Endothelial cell of umbilical vein (primary cell): ENCODE measurements at regions not wholly inside any gene's neighbourhood (a gene's known extent, or its start where the extent isn't known, plus 50 kb on each side); places are given as distances from the start of the nearest gene placed in this dataset.

Source experiments
- CTCF ChIP-seq, 2 donors: IDR thresholded peaks; 1 replicate in 1 of 2; 2 replicates in 1 of 2; pipeline ENCODE4 v1.5.1; 2011; ENCODE audit warnings: low read length in 2 of 2, mild to moderate bottlenecking in 2 of 2, moderate library complexity in 2 of 2, control low read depth in 1 of 2, inconsistent platforms in 1 of 2, low read depth in 1 of 2; ENCODE audit not compliant: insufficient read depth in 1 of 2; ENCODE audit errors: extremely low read depth in 1 of 2
- EZH2 ChIP-seq: IDR thresholded peaks from 2 replicates; pipeline ENCODE4 v1.6.1; 2012; ENCODE audit warnings: borderline replicate concordance, low read depth, mild to moderate bottlenecking, moderate library complexity, low read length, inconsistent platforms; ENCODE audit not compliant: severe bottlenecking
- FOS ChIP-seq: IDR thresholded peaks from 2 replicates; pipeline ENCODE4 v1.6.1; 2011; ENCODE audit warnings: mild to moderate bottlenecking, low read length, moderate library complexity, borderline replicate concordance; ENCODE audit not compliant: insufficient read depth
- GATA2 ChIP-seq: IDR thresholded peaks from 2 replicates; pipeline ENCODE4 v1.7.0; 2011; ENCODE audit warnings: low read depth, mild to moderate bottlenecking, moderate library complexity, mixed read lengths, low read length; ENCODE audit not compliant: insufficient read length, insufficient read depth
- MAX ChIP-seq: IDR thresholded peaks from 2 replicates; pipeline ENCODE4 v1.6.1; 2011; ENCODE audit not compliant: insufficient read depth, insufficient read length
- POLR2A ChIP-seq: IDR thresholded peaks from 2 replicates; pipeline ENCODE4 v1.6.1; 2012; ENCODE audit warnings: low read depth, mild to moderate bottlenecking, control low read depth, low read length

GRCh38 chr12:97701901-97702300, 239.3 kb downstream of the RMST start:
- no peak for TF ChIP-seq CTCF (IDR thresholded peaks at IDR 0.05; ENCODE audit: extremely low read depth in 1 of 2, insufficient read depth in 1 of 2, low read depth in 1 of 2, low read length in 2 of 2)
- TF ChIP-seq MAX: no peak
- no peak for TF ChIP-seq FOS
- TF ChIP-seq POLR2A: no peak
- TF ChIP-seq EZH2: no peak
- TF ChIP-seq GATA2: no peak
